T-helper 2 cell treated with Interferon-gamma antibody and Interleukin-4, amounts not matched to agents 100 ng/mL and 5 ng/mL, for 36 hours (primary cell): ENCODE measurements at regions not wholly inside any gene's neighbourhood (a gene's known extent, or its start where the extent isn't known, plus 50 kb on each side); places are given as distances from the start of the nearest gene placed in this dataset.

Source experiments
- intact Hi-C: fragments of 100-400 bp; cut with micrococcal nuclease; formaldehyde crosslinking; loops from one replicate; pipeline ENCODE4 v1.15.1; 2023

GRCh38 chr12:58263816-58264215 is 322.4 kb downstream of the ATP23 start:
- intact Hi-C loops = no loop called here

GRCh38 chr12:58268069-58268468 is 326.7 kb downstream of the ATP23 start:
- intact Hi-C loops = no loop called here

- intact Hi-C loops = no loop called here
Measured at GRCh38 chr12:58269476-58269875, 328.1 kb downstream of the ATP23 start.

- intact Hi-C loops = no loop called here
Measured at GRCh38 chr12:58270966-58271705, 329.8 kb downstream of the ATP23 start.

- intact Hi-C loops = no loop called here
Measured at GRCh38 chr12:58272461-58272860, 331.1 kb downstream of the ATP23 start.

- intact Hi-C loops = no loop called here
Measured at GRCh38 chr12:58277231-58277630, 335.9 kb downstream of the ATP23 start.

- intact Hi-C loops = no loop called here
Measured at GRCh38 chr12:58283553-58283952, 342.2 kb downstream of the ATP23 start.

GRCh38 chr12:58285551-58285950 is 344.2 kb downstream of the ATP23 start:
- intact Hi-C loops = no loop called here

GRCh38 chr12:58286353-58286752 is 345.0 kb downstream of the ATP23 start:
- intact Hi-C loops = no loop called here

- intact Hi-C loops = no loop called here
Measured at GRCh38 chr12:58288190-58288589, 346.8 kb downstream of the ATP23 start.

- intact Hi-C loops = no loop called here
Measured at GRCh38 chr12:58291106-58291505, 349.7 kb downstream of the ATP23 start.

- intact Hi-C loops = no loop called here
Measured at GRCh38 chr12:58293308-58293982, 352.1 kb downstream of the ATP23 start.

- intact Hi-C loops = no loop called here
Measured at GRCh38 chr12:58295268-58295667, 353.9 kb downstream of the ATP23 start.

- intact Hi-C loops = no loop called here
Measured at GRCh38 chr12:58296863-58297262, 355.5 kb downstream of the ATP23 start.

- intact Hi-C loops = no loop called here
Measured at GRCh38 chr12:58298803-58299202, 357.4 kb downstream of the ATP23 start.

- intact Hi-C loops = no loop called here
Measured at GRCh38 chr12:58299371-58299770, 358.0 kb downstream of the ATP23 start.

GRCh38 chr12:58301038-58301729 is 359.8 kb downstream of the ATP23 start:
- intact Hi-C loops = no loop called here

GRCh38 chr12:58301730-58302122 is 360.4 kb downstream of the ATP23 start:
- intact Hi-C loops = no loop called here

- intact Hi-C loops = no loop called here
Measured at GRCh38 chr12:58302487-58303011, 361.2 kb downstream of the ATP23 start.

- intact Hi-C loops = no loop called here
Measured at GRCh38 chr12:58306266-58307000, 365.1 kb downstream of the ATP23 start.

GRCh38 chr12:58309806-58310205 is 368.4 kb downstream of the ATP23 start:
- intact Hi-C loops = no loop called here
